A549 (cell line): ENCODE measurements at regions not wholly inside any gene's neighbourhood (a gene's known extent, or its start where the extent isn't known, plus 50 kb on each side); places are given as distances from the start of the nearest gene placed in this dataset.

Experiments used
- ATAC-seq, 2 experiments: fragments of 200-7000 bp in 1 of 2; fragments of >200 bp in 1 of 2; cut with Nextera tagmentation in 1 of 2; cut with Tn5 transposase in 1 of 2; 3 replicates each; pipeline versions ENCODE4 v1.8.0 to v1.9.1; 2018 to 2020; ENCODE audit warnings: mild to moderate bottlenecking in 1 of 2, moderate library complexity in 1 of 2
- CTCF ChIA-PET: fragments of 300-600 bp; sonication (Branson Sonifier 250); formaldehyde crosslinking; extraction: SDS; loops from one replicate; lab custom pipeline; 2021; ENCODE audit warnings: antibody characterized with exemption, inconsistent platforms; lab: Yijun Ruan, JAX
- POLR2A ChIA-PET: fragments of 350-600 bp; formaldehyde crosslinking; extraction: SDS; loops from one replicate; lab custom pipeline; 2021; ENCODE audit warnings: antibody characterized with exemption, inconsistent platforms; lab: Yijun Ruan, JAX
- DNase-seq, 2 experiments: peaks; one replicate each; pipeline versions ENCODE4 v3.0.0 to v3.0.0-alpha.2; 2011 to 2016; ENCODE audit warnings: low read depth in 1 of 2, low spot score in 1 of 2
- FAIRE-seq: peaks from 2 replicates; lab custom pipeline; 2011; peaks lifted over from hg19 to GRCh38; lab: Jason Lieb, UNC
- H3K27ac ChIP-seq, 2 experiments: fragments of >200 bp; sonication (Bioruptor Twin); formaldehyde crosslinking; 3 replicates each; pipeline ENCODE4 v1.5.1; 2016 to 2017
- H3K4me1 ChIP-seq: fragments of >200 bp; sonication (Bioruptor Twin); formaldehyde crosslinking; 3 replicates; pipeline ENCODE4 v1.6.1; 2016
- H3K4me2 ChIP-seq: fragments of >200 bp; sonication (Bioruptor Twin); formaldehyde crosslinking; 3 replicates; pipeline ENCODE4 v1.6.1; 2016
- H3K4me3 ChIP-seq: fragments of >200 bp; sonication (Bioruptor Twin); formaldehyde crosslinking; 3 replicates; pipeline ENCODE4 v1.5.1; 2016
- H3K9me3 ChIP-seq: fragments of >200 bp; sonication (Bioruptor Twin); formaldehyde crosslinking; 3 replicates; pipeline ENCODE4 v1.6.1; 2016
- BHLHE40 ChIP-seq: IDR thresholded peaks from 2 replicates; pipeline ENCODE4 v1.6.1; 2012; ENCODE audit warnings: low read depth, low read length, inconsistent platforms
- HEYL ChIP-seq: fragments of 250-450 bp; sonication (Bioruptor Pico); IDR thresholded peaks from 2 replicates; pipeline ENCODE4 v1.8.0; 2021; ENCODE audit warnings: mild to moderate bottlenecking, moderate library complexity
- HOXB13 ChIP-seq: fragments of 250-450 bp; sonication (Bioruptor Pico); IDR thresholded peaks from 2 replicates; pipeline ENCODE4 v1.5.0; 2020; ENCODE audit warnings: low read depth, mild to moderate bottlenecking, moderate library complexity
- MAFK ChIP-seq: fragments of 450-650 bp; IDR thresholded peaks from 2 replicates; pipeline ENCODE4 v1.6.1; 2014; ENCODE audit not compliant: partially characterized antibody
- MYC ChIP-seq: IDR thresholded peaks from 2 replicates; pipeline ENCODE4 v1.6.1; 2012; ENCODE audit warnings: mild to moderate bottlenecking, inconsistent platforms, low read length, improper control_type of control experiment, borderline replicate concordance
- NFE2L2 ChIP-seq: fragments of 150-350 bp; conservative IDR thresholded peaks from 2 replicates; pipeline ENCODE4 v1.6.1; 2014; ENCODE audit warnings: low read length
- NPAS2 ChIP-seq: fragments of 250-450 bp; sonication (Bioruptor Pico); IDR thresholded peaks from 2 replicates; pipeline ENCODE4 v1.8.0; 2022; ENCODE audit warnings: mild to moderate bottlenecking, moderate library complexity, borderline replicate concordance
- POLR2AphosphoS2 ChIP-seq: conservative IDR thresholded peaks from 2 replicates; pipeline ENCODE4 v1.6.1; 2012; ENCODE audit warnings: low read length, improper control_type of control experiment, inconsistent platforms
- SREBF2 ChIP-seq: fragments of 450-650 bp; IDR thresholded peaks from 2 replicates; pipeline ENCODE4 v1.6.1; 2014; ENCODE audit warnings: mild to moderate bottlenecking, moderate library complexity
- TFCP2L1 ChIP-seq: fragments of 250-450 bp; sonication (Bioruptor Pico); IDR thresholded peaks from 2 replicates; pipeline ENCODE4 v1.5.0; 2021; ENCODE audit warnings: mild to moderate bottlenecking
- TP53 ChIP-seq: fragments of 250-450 bp; sonication (Bioruptor Pico); IDR thresholded peaks from 2 replicates; pipeline ENCODE4 v1.5.0; 2021; ENCODE audit warnings: mild to moderate bottlenecking, moderate library complexity
- ZC3H11A ChIP-seq: fragments of 450-650 bp; IDR thresholded peaks from 2 replicates; pipeline ENCODE4 v1.6.1; 2014; ENCODE audit warnings: antibody characterized with exemption, mild to moderate bottlenecking
- WGBS: methylation state at CpG from one replicate; pipeline ENCODE4 v1.1.6; 2017; ENCODE audit errors: missing lambda C conversion rate; 5-methylcytosine and 5-hydroxymethylcytosine counted together
- TF ChIP-seq, protein P1 (sequence below): fragments of >200 bp; sonication (Bioruptor Twin); formaldehyde crosslinking; IDR thresholded peaks from 3 replicates; pipeline ENCODE4 v1.6.1; 2016
- TF ChIP-seq, protein P2 (sequence below): fragments of 450-650 bp; IDR thresholded peaks from 2 replicates; pipeline ENCODE4 v1.6.1; 2014; ENCODE audit warnings: antibody characterized with exemption
- TF ChIP-seq, protein P3 (sequence below): fragments of 250-450 bp; sonication (Bioruptor Pico); IDR thresholded peaks from 2 replicates; pipeline ENCODE4 v1.5.0; 2020; ENCODE audit warnings: low read depth, mild to moderate bottlenecking, moderate library complexity
- TF ChIP-seq, protein P4 (sequence below): IDR thresholded peaks from 2 replicates; pipeline ENCODE4 v1.6.1; 2012; ENCODE audit warnings: low read depth, borderline replicate concordance
- TF ChIP-seq, protein P5 (sequence below): IDR thresholded peaks from 2 replicates; pipeline ENCODE4 v1.6.1; 2012

DNA sequence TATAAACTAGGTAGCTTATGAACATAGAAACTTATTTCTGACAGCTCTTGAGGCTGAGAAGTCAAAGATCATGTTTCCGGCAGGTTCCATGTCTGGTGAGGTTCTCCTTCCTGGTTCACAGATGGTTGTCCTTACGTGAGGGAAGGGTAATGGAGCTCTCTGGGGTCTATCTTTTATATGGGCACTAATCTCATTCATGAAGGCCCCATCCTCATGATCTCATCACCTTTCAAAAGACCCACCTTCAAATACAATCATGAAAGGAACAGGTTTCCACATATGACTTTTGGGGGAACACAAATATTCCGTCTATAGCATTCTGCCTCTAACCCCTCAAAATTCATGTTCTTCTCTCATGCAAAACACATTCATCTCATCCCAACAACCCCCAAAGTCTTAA lies 264.7 kb downstream of the PTTG2 start:
- H3K4me1 ChIP-seq = peaks cover 7% of the 10 kb centered on the region; the same call in 1 of the 3 replicates
- H3K27ac ChIP-seq = no peak overlapping the region
- TF ChIP-seq, protein P1, sequence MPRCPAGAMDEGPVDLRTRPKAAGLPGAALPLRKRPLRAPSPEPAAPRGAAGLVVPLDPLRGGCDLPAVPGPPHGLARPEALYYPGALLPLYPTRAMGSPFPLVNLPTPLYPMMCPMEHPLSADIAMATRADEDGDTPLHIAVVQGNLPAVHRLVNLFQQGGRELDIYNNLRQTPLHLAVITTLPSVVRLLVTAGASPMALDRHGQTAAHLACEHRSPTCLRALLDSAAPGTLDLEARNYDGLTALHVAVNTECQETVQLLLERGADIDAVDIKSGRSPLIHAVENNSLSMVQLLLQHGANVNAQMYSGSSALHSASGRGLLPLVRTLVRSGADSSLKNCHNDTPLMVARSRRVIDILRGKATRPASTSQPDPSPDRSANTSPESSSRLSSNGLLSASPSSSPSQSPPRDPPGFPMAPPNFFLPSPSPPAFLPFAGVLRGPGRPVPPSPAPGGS = no peak
- TF ChIP-seq NPAS2 (CRISPR knock-in tag) (no peak), BHLHE40 (no peak), TP53 (CRISPR knock-in tag) (no peak), HEYL (no peak)
- TF ChIP-seq, protein P2, sequence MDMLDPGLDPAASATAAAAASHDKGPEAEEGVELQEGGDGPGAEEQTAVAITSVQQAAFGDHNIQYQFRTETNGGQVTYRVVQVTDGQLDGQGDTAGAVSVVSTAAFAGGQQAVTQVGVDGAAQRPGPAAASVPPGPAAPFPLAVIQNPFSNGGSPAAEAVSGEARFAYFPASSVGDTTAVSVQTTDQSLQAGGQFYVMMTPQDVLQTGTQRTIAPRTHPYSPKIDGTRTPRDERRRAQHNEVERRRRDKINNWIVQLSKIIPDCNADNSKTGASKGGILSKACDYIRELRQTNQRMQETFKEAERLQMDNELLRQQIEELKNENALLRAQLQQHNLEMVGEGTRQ = no peak
- no peak overlapping the region for H3K4me3 ChIP-seq
- FAIRE-seq (no peak), ATAC-seq (no peak), DNase-seq (no peak)
- 85% methylated on average over 3 of the region's 3 CpGs for WGBS
- ChIA-PET CTCF (no interaction called here), POLR2A (no interaction called here)
- H3K9me3 ChIP-seq = no peaks in the 10 kb centered on the region
- no peak overlapping the region for H3K4me2 ChIP-seq

DNA sequence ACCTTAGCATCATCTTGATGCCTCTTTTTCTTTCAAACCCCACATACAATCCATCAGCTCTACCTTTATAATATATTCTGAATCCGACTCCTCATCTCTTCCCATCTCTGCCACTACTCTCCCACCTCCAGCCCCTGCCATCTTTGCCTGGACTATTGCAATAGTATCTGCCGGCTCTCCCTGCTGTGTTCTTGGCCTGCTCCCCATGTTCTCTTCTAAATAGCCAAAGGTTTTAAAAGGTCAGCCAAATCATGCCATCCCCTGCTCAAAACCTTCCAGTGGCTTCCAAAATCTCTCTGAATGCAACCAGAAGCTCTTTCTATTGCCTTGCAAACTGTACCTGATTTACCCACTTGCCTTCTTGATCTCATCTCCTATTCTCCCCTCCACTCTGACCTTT lies 266.0 kb downstream of the PTTG2 start:
- no peaks in the 10 kb centered on the region for H3K9me3 ChIP-seq
- no peak for DNase-seq
- CTCF ChIA-PET = no interaction called here
- H3K4me2 ChIP-seq = no peak overlapping the region
- no peak overlapping the region for H3K27ac ChIP-seq
- no peak overlapping the region for H3K4me3 ChIP-seq
- no peak for ATAC-seq
- TF ChIP-seq, protein P3, sequence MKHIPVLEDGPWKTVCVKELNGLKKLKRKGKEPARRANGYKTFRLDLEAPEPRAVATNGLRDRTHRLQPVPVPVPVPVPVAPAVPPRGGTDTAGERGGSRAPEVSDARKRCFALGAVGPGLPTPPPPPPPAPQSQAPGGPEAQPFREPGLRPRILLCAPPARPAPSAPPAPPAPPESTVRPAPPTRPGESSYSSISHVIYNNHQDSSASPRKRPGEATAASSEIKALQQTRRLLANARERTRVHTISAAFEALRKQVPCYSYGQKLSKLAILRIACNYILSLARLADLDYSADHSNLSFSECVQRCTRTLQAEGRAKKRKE = no peak
- TF ChIP-seq, protein P2 = no peak
- TF ChIP-seq SREBF2 = no peak
- H3K4me1 ChIP-seq = peaks cover 7% of the 10 kb centered on the region; the same call in 1 of the 3 replicates
- 81% methylated on average over 2 of the region's 2 CpGs for WGBS
- POLR2A ChIA-PET = no interaction called here
- FAIRE-seq = no peak

GRCh38 chr4:38230121-38230801 lies 270.1 kb downstream of the PTTG2 start:
- Histone ChIP-seq H3K9me3 (no peaks in the 10 kb centered on the region), H3K4me1 (no peaks in the 10 kb centered on the region), H3K4me2 (no peak overlapping the region), H3K4me3 (no peak overlapping the region), H3K27ac (no peak overlapping the region)
- no peak for DNase-seq
- WGBS = 74% methylated on average over 10 of the region's 10 CpGs
- POLR2A ChIA-PET = no interaction called here
- CTCF ChIA-PET = interaction anchor here (1.1 kb wide), 1 partner anchor 50 kb away, joined by 3 read pairs; no protein-coding TSS in a partner anchor
- no peak for ATAC-seq
- no peak for FAIRE-seq
- no peak for TF ChIP-seq ZC3H11A
- TF ChIP-seq HOXB13 (CRISPR knock-in tag) = no peak
- TF ChIP-seq, protein P4, sequence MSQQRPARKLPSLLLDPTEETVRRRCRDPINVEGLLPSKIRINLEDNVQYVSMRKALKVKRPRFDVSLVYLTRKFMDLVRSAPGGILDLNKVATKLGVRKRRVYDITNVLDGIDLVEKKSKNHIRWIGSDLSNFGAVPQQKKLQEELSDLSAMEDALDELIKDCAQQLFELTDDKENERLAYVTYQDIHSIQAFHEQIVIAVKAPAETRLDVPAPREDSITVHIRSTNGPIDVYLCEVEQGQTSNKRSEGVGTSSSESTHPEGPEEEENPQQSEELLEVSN = no peak
- no peak for TF ChIP-seq SREBF2
- TF ChIP-seq, protein P5, sequence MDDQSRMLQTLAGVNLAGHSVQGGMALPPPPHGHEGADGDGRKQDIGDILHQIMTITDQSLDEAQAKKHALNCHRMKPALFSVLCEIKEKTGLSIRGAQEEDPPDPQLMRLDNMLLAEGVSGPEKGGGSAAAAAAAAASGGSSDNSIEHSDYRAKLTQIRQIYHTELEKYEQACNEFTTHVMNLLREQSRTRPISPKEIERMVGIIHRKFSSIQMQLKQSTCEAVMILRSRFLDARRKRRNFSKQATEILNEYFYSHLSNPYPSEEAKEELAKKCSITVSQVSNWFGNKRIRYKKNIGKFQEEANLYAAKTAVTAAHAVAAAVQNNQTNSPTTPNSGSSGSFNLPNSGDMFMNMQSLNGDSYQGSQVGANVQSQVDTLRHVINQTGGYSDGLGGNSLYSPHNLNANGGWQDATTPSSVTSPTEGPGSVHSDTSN = no peak
- TF ChIP-seq TFCP2L1 (CRISPR knock-in tag) = no peak
- no peak for TF ChIP-seq MYC
- TF ChIP-seq NFE2L2 = no peak
- no peak for TF ChIP-seq MAFK
- no peak for TF ChIP-seq POLR2AphosphoS2
